HG03196 (cell line): ENCODE measurements at regions not wholly inside any gene's neighbourhood (a gene's known extent, or its start where the extent isn't known, plus 50 kb on each side); places are given as distances from the start of the nearest gene placed in this dataset.
"Not testable (repeated sequence)": the region's sequence is repeated elsewhere in the genome, so short reads cannot be mapped to it uniquely, and the experiment has no call there.

Source experiments
- ATAC-seq: cut with Tn5 transposase; IDR thresholded peaks from one replicate; pipeline ENCODE4 v1.9.1; 2021; ENCODE audit not compliant: unreplicated experiment

DNA sequence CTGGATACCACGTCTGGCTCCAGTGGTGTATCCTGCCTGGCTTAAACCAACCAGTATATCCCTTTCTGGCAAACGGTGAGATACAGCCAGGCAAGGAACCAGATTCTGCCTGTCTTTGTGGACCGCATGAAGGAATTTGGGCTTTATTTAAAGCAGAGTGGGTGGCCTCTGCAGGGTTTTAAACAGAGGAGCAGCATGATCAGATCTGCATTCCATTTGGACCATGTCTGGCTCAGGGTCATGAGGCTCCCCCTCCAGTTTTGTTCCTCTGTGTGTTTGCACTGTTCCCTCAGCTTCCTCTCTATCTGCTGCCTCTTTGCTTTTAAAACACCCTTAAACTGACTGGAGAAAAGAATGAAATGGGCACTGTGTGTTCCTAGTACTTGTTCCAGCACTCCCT, 195.0 kb downstream of the GIPC2 start:
- no peak for ATAC-seq

DNA sequence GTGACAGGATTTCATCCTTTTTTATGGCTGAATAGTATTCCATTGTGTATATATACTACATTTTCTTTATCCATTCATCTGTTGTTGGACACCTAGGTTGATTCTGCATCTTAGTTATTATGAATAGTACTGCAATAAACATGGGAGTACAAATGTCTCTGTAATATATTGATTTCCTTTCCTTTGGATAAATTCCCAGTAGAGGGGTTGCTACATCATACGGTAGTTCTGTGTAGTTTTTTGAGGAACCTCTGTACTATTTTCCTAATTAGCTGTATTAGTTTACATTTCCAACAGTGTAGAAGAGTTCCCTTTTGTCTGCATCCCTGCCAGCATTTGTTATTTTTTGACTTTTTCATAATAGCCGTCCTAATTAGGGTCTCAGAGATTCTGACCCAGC, 201.3 kb downstream of the GIPC2 start:
- no peak for ATAC-seq

DNA sequence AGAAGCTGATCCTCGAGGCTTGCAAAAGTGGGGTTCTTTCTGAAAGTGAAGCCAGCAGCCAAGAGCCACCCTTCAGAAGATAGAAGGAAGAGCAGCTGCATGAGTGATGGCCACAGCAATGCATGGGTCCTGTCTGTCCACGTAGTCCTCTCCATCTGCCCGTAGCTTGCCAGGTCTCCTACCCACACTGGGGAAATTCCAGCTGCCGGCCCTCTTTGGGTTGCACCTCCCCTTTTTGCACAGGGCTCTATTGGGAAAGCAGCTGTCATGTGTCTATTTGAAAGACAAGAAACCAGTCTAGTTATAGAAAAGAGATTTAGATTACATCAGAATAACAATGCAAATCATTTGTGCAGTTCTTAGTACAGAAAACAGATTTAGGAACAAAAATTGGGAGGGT, 204.4 kb downstream of the GIPC2 start:
- ATAC-seq, result no peak

DNA sequence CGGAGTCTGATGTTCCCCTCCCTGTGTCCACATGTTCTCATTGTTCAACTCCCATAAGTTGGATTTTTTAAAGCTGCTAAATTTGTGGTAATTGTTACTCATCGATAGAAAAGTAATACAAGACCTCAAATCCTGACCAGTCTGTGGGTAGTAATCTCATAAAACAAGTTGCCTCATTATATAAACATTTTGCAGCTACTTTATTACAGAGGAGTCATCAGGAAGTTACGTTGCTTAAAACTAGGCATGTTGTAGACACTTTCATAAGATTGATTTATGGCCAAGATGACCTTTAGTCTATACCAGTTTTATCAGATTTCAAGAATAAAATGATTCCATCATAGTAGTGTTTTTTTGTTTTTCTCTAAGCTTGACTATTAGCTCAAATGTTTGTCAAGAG, 208.8 kb downstream of the GIPC2 start:
- ATAC-seq, result no peak

DNA sequence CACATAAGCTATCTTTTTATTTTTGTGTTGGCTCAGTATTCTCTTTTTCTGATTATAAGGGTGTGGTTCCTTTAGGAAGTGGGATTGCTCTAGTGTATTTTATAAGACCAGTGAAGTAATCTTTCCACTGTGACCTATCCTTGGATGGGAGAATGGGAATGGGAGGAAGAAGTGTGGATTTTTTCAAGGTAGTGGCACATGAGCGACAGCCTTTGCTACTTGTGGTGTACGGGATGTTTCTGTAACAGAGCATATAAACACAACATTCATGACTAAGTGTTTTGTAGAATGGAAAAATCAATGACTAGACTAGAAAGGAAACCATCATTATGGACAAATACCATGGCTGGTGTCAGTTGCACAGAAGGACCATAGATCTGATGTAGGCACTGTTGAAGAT, 209.6 kb downstream of the GIPC2 start:
- no peak for ATAC-seq

DNA sequence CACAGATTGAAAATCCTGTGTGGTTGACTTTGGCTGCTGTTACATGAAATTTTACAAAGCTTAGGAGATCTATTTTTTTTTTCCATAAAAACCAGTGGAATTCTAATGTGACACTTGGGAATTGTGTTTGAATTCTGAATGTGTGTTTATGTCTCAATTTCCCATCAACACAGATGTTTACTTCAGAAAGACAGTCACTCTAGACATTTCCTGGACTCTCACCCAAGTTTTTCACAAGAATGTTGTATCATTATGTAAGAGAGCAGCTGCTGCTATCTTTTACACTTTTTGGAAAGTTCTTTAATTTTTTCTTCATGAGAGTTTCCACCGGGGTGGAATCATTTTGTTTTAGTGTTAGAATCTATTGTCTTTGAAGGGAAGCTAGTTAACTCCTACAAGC, 210.1 kb downstream of the GIPC2 start:
- ATAC-seq, result no peak

DNA sequence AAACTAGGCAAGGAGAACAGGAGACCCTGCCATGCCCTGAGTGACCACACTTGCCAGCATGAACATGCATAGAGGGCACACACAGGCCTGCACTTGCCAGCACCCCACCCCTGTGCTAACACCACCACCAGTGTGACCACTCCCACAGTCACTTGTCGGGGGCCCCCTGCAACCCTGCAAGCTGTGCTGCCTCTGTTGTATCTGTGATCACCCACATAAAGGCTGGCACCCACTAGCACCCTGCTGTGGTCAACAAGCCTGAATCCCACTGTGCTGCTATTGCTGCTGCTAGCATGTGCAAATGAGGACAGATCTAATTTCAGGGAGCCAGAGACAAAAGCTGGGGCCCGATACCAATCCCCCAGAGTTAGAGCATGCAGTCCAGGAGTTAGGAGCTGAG, 217.7 kb downstream of the GIPC2 start:
- no peak for ATAC-seq

DNA sequence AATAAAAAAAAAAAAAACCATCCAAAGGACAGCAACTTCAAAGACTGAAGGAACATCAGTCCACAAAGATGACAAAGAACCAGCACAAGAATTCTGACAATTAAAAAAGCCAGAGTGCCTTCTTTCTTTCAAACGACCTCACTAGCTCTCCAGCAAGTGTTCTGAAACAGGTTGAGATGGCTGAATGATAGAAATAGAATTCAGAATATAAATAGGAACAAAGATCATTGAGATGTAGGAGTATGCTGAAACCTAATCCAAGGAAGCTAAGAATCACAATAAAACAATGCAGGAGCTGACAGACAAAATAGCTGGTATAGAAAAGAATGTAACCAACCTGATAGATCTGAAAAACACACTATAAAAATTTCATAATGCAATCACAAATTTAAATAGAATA, 218.2 kb downstream of the GIPC2 start:
- ATAC-seq, result no peak

DNA sequence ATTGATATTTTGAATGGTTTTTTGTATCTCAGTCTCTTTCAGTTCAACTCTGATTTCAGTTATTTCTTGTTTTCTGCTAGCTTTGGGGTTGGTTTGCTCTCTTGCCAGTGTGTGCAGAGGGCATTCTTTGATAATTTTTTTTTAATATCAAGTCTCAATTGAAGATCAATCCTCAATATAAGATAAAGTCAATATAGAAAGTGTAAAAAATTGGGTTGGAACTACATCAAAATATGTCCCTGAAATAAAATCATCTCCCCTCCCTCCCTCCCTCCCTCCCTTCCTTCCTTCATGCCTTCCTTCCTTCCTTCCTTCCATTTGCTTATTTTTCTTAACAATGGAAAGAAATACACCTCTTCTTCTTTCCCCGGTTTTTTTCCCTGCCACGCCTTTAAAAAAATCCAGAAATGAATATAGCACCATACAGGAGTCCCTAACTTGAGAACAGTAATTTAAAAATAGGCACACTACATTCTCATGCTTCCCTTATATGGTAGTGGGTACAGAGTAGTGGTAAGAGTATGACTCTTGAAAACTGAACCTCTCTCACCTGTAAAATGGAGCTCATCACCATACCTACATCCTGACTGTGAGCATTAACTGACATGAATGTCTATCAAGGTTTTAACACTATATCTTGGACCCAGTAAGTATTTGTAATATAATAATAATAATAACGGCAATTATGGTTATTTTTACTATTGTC, 221.9 kb downstream of the GIPC2 start:
- no peak for ATAC-seq

DNA sequence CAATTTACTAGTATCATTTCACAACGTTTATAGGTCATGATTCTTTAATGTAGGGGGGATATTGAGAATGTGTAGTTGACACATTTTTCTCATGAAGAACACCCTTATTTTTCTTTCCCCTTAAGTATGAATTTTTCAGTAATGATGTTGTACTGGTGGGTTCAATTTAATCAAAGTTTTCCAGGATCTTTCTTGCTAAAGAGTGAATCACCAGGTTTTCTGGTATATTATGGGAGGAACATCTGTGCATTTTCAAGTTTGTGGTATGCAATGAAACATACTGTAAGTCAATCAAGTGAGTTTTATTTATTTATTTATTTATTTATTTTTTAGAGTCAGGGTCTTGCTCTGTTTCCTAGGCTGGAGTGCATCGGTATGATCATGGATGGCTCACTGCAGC, 221.2 kb upstream of the PTGFR start:
- no peak for ATAC-seq

DNA sequence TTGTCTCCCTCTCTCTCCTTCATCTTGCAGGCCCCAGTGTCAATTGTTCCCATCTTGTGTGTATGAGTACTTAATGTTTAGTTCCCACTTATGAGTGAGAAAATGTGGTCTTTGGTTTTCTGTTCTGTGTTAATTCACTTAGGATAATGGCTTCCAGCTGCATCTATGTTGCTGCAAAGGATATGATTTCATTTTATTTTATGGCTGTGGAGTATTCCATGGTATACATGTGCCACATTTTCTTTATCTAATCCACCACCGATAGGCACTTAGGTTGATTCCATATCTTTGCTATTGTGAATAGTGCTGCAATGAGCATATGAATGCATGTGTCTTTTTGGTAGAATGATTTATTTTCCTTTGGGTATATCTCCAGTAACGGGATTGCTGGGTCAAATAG, 219.4 kb upstream of the PTGFR start:
- not testable (repeated sequence) for ATAC-seq

DNA sequence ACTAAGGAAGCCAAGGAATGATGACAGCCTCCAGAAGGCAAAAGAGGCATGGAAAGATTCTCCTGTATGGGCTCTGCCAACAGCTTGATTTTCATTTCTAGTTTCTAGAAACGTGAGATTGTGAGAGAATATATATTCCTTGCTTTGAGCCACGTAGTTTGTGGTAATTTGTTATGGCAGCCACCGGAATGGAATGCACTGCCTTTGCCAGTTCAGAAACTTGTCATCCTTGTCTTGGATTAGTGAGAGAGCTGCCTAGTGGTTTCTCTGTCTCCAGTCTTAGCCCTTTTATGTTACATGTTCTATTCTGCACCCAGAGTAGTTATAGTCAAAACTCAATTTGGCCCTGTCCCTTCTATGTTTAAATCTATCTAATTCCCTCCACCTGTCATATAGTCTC, 216.0 kb upstream of the PTGFR start:
- no peak for ATAC-seq

DNA sequence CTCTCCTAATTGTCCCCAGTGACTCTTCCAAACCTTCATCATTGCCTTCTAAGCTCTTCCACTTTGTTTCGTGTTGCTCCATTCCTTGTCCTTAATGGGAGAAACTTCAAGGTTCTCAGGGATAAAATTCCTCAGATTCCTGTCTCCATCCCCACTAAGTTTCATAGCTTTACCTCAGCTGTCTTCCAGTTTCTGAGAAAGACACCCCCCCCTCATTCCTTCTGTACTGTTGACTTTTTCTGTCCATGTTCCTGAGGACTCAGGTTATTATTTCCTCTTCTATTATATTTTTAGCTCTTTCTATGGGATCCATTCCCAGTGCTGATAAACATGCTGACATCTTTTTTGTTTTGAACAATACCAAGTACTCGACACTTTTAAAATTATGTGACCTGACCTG, 215.3 kb upstream of the PTGFR start:
- ATAC-seq, result no peak

DNA sequence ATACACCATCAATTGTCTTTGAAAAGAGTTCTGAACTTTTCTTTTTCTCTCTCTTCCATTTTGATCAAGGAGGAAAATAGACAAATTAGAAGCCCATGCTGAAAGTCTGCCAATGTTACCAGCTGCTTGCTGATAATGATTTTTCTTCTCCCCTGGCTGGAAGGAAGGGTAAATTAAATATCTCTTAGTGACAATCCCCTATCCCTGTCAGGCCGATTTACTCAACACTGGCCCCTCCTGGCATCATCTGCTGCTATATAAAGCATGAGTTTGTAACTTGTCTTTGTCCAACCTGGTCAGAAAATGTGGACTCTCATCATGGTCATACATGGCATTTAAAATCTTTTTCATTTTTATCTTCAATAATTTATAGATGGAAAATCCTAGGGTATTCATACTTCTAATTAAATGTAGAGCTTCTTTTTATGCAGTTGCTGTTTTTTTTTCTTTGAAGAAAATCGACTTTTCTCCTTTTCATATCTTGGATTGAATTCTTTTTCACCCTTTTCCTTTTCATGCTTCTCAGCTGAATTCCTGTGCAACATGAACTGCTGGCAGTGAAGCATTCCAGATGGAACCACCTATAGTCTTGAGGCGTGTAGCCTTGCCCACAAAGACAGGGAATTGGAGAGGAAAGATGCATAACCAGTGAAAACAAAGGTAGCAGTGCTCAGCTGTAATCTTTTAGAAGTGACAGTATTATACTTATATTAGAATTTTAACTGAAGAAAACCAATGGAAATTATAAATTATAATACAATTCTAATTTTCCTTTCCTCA, 214.7 kb upstream of the PTGFR start:
- no peak for ATAC-seq

DNA sequence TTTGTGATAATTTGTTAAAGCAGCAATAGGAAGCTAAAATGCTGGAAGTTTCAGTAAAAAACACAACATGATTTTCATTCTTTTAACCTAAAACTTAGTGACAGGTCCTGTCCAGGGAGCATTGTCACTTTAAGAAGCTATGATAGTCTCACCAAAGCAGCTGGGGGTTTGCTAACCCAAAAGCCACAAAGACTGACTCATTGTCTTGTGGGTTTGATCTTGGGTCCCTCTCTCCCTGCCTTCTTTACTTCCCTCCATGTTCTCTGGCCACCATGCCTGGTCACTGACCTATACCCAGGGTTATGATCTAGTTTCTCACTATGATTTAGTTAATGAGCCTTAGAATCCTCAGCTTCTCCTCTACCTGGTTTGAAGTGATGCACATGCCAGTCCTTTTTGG, 213.5 kb upstream of the PTGFR start:
- ATAC-seq, result peak; percentile 96

DNA sequence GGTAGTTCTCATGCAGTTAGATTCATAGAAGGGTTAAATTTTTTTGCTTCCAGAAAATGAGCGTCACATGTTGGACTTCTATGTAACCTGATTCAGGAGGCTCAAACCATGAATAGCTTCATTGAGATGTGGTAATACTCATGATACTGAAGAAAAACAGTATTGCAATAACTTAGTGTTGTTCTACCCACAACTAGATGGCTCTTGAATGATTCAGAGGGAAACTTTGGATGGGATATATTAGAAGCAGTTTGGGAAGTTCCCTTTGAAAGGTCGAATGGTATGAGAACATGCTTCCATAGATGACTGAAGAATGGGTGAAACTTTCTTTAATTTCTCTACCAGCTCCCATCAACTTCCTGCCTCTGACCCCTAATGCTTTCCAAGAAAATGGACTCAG, 211.7 kb upstream of the PTGFR start:
- no peak for ATAC-seq

DNA sequence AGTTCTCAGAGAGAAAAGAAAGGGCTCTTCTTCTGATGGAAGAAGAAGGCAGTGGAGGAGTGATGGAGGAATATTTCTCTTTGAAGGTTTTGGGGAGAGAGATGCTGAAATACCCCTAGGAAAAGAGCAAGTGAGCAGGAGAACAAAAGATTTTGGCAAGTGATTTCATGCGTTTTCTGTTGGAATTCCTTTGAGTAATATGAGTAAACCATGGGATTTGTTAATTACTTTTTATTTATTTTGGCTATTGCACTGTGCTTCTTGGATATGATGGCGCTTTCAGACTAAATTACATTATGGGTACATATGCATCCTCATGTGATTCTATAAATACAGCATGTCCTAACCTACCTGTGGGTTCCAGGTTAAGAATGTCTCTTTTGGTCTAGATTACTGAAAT, 210.1 kb upstream of the PTGFR start:
- no peak for ATAC-seq

DNA sequence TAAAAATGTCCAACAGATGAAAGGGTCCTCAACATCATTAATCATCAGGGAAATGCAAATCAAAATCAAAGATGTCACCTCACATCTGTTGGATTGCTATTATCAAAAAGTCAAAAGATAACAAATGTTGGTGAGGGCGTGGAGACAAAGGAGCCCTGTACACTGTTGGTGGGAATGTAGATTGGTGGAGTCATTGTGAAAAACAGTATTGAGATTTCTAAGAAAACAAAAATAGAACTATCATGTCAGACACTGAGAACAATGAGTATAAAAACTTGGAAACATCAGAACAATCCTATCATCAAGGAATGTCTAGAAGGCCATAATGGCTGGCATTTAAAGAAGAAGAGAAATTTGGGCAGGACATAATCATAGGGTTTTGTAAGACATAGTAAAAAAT, 209.2 kb upstream of the PTGFR start:
- no peak for ATAC-seq

DNA sequence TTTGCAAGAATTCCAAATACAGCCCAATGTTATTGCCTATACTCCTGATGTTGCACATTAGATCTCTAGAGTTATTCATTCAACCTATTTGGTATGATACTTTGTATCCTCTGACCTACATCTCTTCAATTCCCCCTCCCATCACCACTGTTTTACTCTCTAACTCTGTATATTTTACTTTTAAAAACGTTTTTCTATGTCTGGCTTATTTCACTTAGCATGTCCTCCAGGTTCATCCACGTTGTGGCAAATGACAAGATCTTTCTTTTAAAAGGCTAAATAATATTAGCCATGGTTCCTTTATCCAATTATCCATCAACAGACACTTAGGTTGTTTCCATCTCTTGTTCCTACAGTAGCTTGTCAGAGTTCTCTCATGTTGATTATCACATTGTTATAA, 207.1 kb upstream of the PTGFR start:
- no peak for ATAC-seq

DNA sequence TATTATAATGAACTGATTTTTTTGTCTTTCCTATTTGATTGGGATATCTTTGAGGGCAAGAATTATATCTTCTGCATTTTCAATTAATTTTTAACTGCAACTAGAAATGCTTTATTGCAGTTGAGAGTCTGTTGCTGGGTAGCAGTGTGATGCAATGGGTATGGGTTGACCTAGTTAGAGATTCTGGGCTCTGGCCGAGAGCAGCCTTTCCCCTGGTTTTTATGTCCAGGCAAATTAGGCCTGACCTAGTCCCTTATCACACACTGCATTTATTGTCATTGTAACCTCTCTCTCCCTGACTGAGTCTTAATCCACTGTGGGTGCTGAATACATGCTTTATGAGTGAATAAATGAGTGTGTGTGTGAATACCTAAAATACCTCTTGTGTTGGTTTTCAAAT, 206.4 kb upstream of the PTGFR start:
- ATAC-seq, result no peak

DNA sequence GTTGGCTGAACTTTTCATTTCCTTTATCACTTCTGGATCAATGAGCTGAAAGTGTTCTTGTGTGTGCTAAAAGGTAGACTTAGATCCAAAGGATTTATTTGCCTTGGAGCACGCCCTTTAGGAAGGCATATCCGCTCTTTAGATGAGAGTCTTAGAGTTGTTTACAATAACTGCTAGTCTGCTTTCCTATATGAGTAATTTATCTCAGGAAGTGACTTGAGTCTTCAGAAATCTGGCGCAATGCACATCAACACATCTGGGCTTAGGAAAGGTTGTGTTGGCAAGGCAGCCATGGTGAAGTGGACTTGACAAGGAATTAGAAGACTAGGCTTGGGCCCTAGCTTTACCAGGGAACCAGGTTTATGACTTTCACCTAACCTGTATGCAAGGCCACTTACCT, 204.1 kb upstream of the PTGFR start:
- no peak for ATAC-seq

DNA sequence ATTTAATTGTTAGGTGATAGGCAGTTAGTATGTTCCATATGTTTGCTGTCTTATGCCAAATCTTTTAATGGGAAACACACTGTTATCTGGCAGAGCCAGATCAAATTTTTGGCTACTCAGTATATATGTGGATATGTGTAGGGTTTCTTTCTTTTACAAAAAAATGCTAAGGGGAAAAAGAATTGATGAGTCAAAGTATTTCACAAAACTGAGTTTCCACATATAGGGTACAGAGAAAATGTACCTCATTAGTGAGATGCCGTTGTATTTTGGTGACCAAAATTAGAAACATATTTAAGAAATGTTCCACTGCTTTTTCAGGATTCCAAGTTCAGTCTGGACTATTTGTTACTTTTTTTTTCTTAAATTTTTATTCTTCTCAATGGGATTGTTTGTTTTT, 201.2 kb upstream of the PTGFR start:
- no peak for ATAC-seq

DNA sequence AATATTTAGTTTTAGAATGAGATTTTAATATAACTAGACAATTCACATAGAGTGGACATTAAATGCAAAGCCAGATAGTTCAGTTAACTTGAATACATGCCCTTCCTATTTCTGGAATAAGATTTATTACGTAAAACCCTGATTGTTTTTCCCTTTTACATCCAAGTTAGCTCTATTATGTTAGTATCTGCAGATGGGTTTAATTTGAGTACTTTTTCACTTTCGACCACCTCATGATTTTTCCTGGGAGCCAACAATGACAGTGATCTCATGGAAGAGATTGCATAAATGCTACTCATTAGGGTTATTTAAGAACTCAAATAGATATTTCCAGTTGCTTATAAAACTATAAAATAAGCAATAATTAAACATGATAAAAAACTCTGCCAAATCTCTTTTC, 199.4 kb upstream of the PTGFR start:
- no peak for ATAC-seq
